ENCODE measurements at regions not wholly inside any gene's neighbourhood (a gene's known extent, or its start where the extent isn't known, plus 50 kb on each side); places are given as distances from the start of the nearest gene placed in this dataset.

- TF ChIP-seq POLR2A (IDR thresholded peaks at IDR 0.05; ENCODE audit: low read depth, low read length) = no peak
- TF ChIP-seq CEBPB (IDR thresholded peaks at IDR 0.05; ENCODE audit: low read depth, low read length) = no peak
- no peak for TF ChIP-seq ELK1 (IDR thresholded peaks at IDR 0.05; ENCODE audit: borderline replicate concordance, low read depth, low read length)
- TF ChIP-seq CTCF (conservative IDR thresholded peaks at IDR 0.05; ENCODE audit: low read depth, low read length) = no peak
- no peak for TF ChIP-seq RAD21 (IDR thresholded peaks at IDR 0.05; ENCODE audit: low read length)
- TF ChIP-seq RCOR1 (IDR thresholded peaks at IDR 0.05; ENCODE audit: insufficient replicate concordance, low read length) = no peak
- no peak for TF ChIP-seq CHD1 (IDR thresholded peaks at IDR 0.05; ENCODE audit: low read depth, low read length)
Observed at GRCh38 chr11:98674390-98674789, 346.4 kb upstream of the CNTN5 start.

Measured in IMR-90 (cell line).